Neural cell (in vitro differentiated cells): ENCODE measurements at regions not wholly inside any gene's neighbourhood (a gene's known extent, or its start where the extent isn't known, plus 50 kb on each side); places are given as distances from the start of the nearest gene placed in this dataset.
A peak's percentile ranks its signal among the peaks of the same experiment; 100 is the strongest.

Source experiments
- H2AFZ ChIP-seq: fragments of 200-600, 300-800 bp; sonication (generic), shearing (Covaris generic); 2 replicates; pipeline ENCODE4 v1.6.0; 2014; ENCODE audit warnings: low read depth, mild to moderate bottlenecking, antibody characterized with exemption, low read length, moderate library complexity
- H3F3A ChIP-seq: fragments of 200-600 bp; shearing (Covaris generic); 2 replicates; pipeline ENCODE4 v1.6.1; 2016; ENCODE audit warnings: mild to moderate bottlenecking, moderate library complexity, mixed read lengths, antibody characterized with exemption, low read length; ENCODE audit not compliant: insufficient read depth, poor library complexity, severe bottlenecking
- H3K27ac ChIP-seq: fragments of 200-600, 300-800 bp; sonication (generic), shearing (Covaris generic); 2 replicates; pipeline ENCODE4 v1.5.1; 2014; ENCODE audit warnings: mild to moderate bottlenecking, low read length, moderate library complexity
- H3K27me3 ChIP-seq: fragments of 300-800, 200-600 bp; sonication (generic), shearing (Covaris generic); 2 replicates; pipeline ENCODE4 v1.6.0; 2014; ENCODE audit warnings: mild to moderate bottlenecking, low read depth, low read length, moderate library complexity; ENCODE audit not compliant: insufficient read depth
- H3K36me3 ChIP-seq: fragments of 300-800, 200-600 bp; sonication (generic), shearing (Covaris generic); 2 replicates; pipeline ENCODE4 v1.5.1; 2014; ENCODE audit warnings: mild to moderate bottlenecking, antibody characterized with exemption, low read length, moderate library complexity; ENCODE audit not compliant: insufficient read depth
- H3K4me2 ChIP-seq: fragments of 300-800, 200-600 bp; sonication (generic), shearing (Covaris generic); 2 replicates; pipeline ENCODE4 v1.6.0; 2014; ENCODE audit warnings: mild to moderate bottlenecking, low read length
- H3K4me3 ChIP-seq: fragments of 300-800, 200-600 bp; sonication (generic), shearing (Covaris generic); 2 replicates; pipeline ENCODE4 v1.5.1; 2014; ENCODE audit warnings: mild to moderate bottlenecking, low read length, moderate library complexity
- H3K79me2 ChIP-seq: fragments of 200-600 bp; shearing (Covaris generic); replicated peaks from 2 replicates; pipeline ENCODE4 v1.6.0; 2014; ENCODE audit warnings: mild to moderate bottlenecking, low read length, moderate library complexity; ENCODE audit not compliant: insufficient read depth
- H3K9ac ChIP-seq: fragments of 300-800, 200-600 bp; sonication (generic), shearing (Covaris generic); 2 replicates; pipeline ENCODE4 v1.6.1; 2016; ENCODE audit warnings: mild to moderate bottlenecking, low read length, mixed read lengths
- H3K9me2 ChIP-seq: fragments of 200-600 bp; shearing (Covaris generic); 2 replicates; pipeline ENCODE4 v1.6.1; 2016; ENCODE audit warnings: mild to moderate bottlenecking, low read length, mixed read lengths; ENCODE audit not compliant: insufficient read depth
- H3K9me3 ChIP-seq: fragments of 200-600, 300-800 bp; sonication (generic), shearing (Covaris generic); 2 replicates; pipeline ENCODE4 v1.6.1; 2016; ENCODE audit warnings: mild to moderate bottlenecking, mixed run types, low read length, moderate library complexity, mixed read lengths
- H4K20me1 ChIP-seq: fragments of 200-600 bp; shearing (Covaris generic); 2 replicates; pipeline ENCODE4 v1.6.1; 2016; ENCODE audit warnings: mild to moderate bottlenecking, mixed run types; ENCODE audit not compliant: insufficient read depth
- CTCF ChIP-seq: fragments of 450-650 bp; IDR thresholded peaks from 2 replicates; pipeline ENCODE4 v1.5.1; 2014; ENCODE audit warnings: antibody characterized with exemption, mild to moderate bottlenecking, moderate library complexity; ENCODE audit not compliant: poor library complexity, severe bottlenecking
- EP300 ChIP-seq: fragments of 450-650 bp; conservative IDR thresholded peaks from 2 replicates; pipeline ENCODE4 v1.6.1; 2014; ENCODE audit warnings: antibody characterized with exemption, mild to moderate bottlenecking, moderate library complexity; ENCODE audit not compliant: poor library complexity, severe bottlenecking
- EZH2 ChIP-seq: fragments of 200-600, 300-800 bp; shearing (Covaris generic), sonication (generic); IDR thresholded peaks from 2 replicates; pipeline ENCODE4 v1.6.1; 2014; ENCODE audit warnings: antibody characterized with exemption, low read length, borderline replicate concordance, mild to moderate bottlenecking; ENCODE audit not compliant: insufficient read depth, poor library complexity, severe bottlenecking
- MXI1 ChIP-seq: fragments of 450-650 bp; conservative IDR thresholded peaks from 2 replicates; pipeline ENCODE4 v1.6.1; 2014; ENCODE audit warnings: antibody characterized with exemption, mild to moderate bottlenecking; ENCODE audit not compliant: poor library complexity, severe bottlenecking
- POLR2AphosphoS5 ChIP-seq: IDR thresholded peaks from 2 replicates; pipeline ENCODE4 v1.6.1; 2012
- RAD21 ChIP-seq: fragments of 450-650 bp; conservative IDR thresholded peaks from 2 replicates; pipeline ENCODE4 v1.6.1; 2014; ENCODE audit warnings: antibody characterized with exemption, mild to moderate bottlenecking, moderate library complexity
- REST ChIP-seq: IDR thresholded peaks from 2 replicates; pipeline ENCODE4 v1.6.1; 2012; ENCODE audit warnings: borderline replicate concordance
- SMC3 ChIP-seq: fragments of 450-650 bp; conservative IDR thresholded peaks from 2 replicates; pipeline ENCODE4 v1.6.1; 2014; ENCODE audit warnings: antibody characterized with exemption, mild to moderate bottlenecking, moderate library complexity; ENCODE audit not compliant: poor library complexity
- TAF1 ChIP-seq: IDR thresholded peaks from 2 replicates; pipeline ENCODE4 v1.6.1; 2012; ENCODE audit warnings: low read depth

- no peaks in the 10 kb centered on the region for H3K36me3 ChIP-seq
- no peaks in the 10 kb centered on the region for H3K9me2 ChIP-seq
- H3K4me3 ChIP-seq: no peak overlapping the region
- H4K20me1 ChIP-seq: no peaks in the 10 kb centered on the region
- H3K27ac ChIP-seq: peak overlapping the region; percentile 40
- no peak overlapping the region for H3K4me2 ChIP-seq
- H3K27me3 ChIP-seq: no peaks in the 10 kb centered on the region
- no peaks in the 10 kb centered on the region for H3K79me2 ChIP-seq
- no peak overlapping the region for H2AFZ ChIP-seq
- TF ChIP-seq POLR2AphosphoS5 (peak; percentile 49), EZH2 (no peak), EP300 (peak; percentile 62), REST (peak; percentile 96), SMC3 (no peak)
- H3K9ac ChIP-seq: no peak overlapping the region
- no peaks in the 10 kb centered on the region for H3K9me3 ChIP-seq
- H3F3A ChIP-seq: no peaks in the 10 kb centered on the region
These were observed 1721.8 kb downstream of the PCDH9 start for GRCh38 chr13:65508338-65508737.

- no peak for TF ChIP-seq POLR2AphosphoS5
- no peak for TF ChIP-seq EZH2
- no peak for TF ChIP-seq REST
- TF ChIP-seq EP300: no peak
- no peak for TF ChIP-seq TAF1
- TF ChIP-seq CTCF: no peak
- no peak for TF ChIP-seq SMC3
- TF ChIP-seq MXI1: no peak
- TF ChIP-seq RAD21: no peak
- no peaks in the 10 kb centered on the region for H3K27me3 ChIP-seq
- no peak overlapping the region for H3K4me3 ChIP-seq
- H3K79me2 ChIP-seq: no peaks in the 10 kb centered on the region
- H4K20me1 ChIP-seq: no peaks in the 10 kb centered on the region
- H3K27ac ChIP-seq: no peak overlapping the region
- no peaks in the 10 kb centered on the region for H3F3A ChIP-seq
- H3K9me2 ChIP-seq: no peaks in the 10 kb centered on the region
- no peaks in the 10 kb centered on the region for H3K36me3 ChIP-seq
- no peak overlapping the region for H3K4me2 ChIP-seq
- H3K9me3 ChIP-seq: no peaks in the 10 kb centered on the region
- H2AFZ ChIP-seq: no peak overlapping the region
- no peak overlapping the region for H3K9ac ChIP-seq
These were observed 1724.2 kb downstream of the PCDH9 start for GRCh38 chr13:65505941-65506340.
